PC-9 (cell line): ENCODE measurements at regions not wholly inside any gene's neighbourhood (a gene's known extent, or its start where the extent isn't known, plus 50 kb on each side); places are given as distances from the start of the nearest gene placed in this dataset.

Experiments used
- BruUV-seq: library from RNA; stranded (reverse); fragments of 400-500 nt; replicated peaks from 2 replicates; lab custom pipeline; 2021; lab: Mats Ljungman, UMichigan
- CTCF ChIA-PET: fragments of 300-600 bp; sonication (Branson Sonifier 250); formaldehyde crosslinking; loops from one replicate; lab custom pipeline; 2022; ENCODE audit warnings: antibody characterized with exemption; lab: Charles Lee
- POLR2A ChIA-PET: fragments of 300-600 bp; sonication (Branson Sonifier 250); formaldehyde crosslinking; loops from one replicate; lab custom pipeline; 2022; ENCODE audit warnings: antibody characterized with exemption; ENCODE audit not compliant: unreplicated experiment; lab: Charles Lee
- DNase-seq, 2 experiments: peaks; one replicate each; pipeline versions ENCODE4 v3.0.0 to v3.0.0-alpha.2; 2015 to 2022; ENCODE audit warnings: mixed read lengths in 1 of 2
- H2AFZ ChIP-seq: fragments of 200-600 bp; sonication (generic); 2 replicates; pipeline ENCODE4 v1.8.1; 2017; ENCODE audit warnings: antibody characterized with exemption
- H3F3A ChIP-seq: fragments of 200-600 bp; sonication (generic); 2 replicates; pipeline ENCODE4 v1.8.1; 2017; ENCODE audit warnings: antibody characterized with exemption, mild to moderate bottlenecking, low read depth; ENCODE audit not compliant: insufficient read depth
- H3K27ac ChIP-seq: fragments of 200-600 bp; sonication (generic); 2 replicates; pipeline ENCODE4 v1.6.1; 2016; ENCODE audit warnings: mixed run types
- H3K27me3 ChIP-seq: fragments of 200-600 bp; sonication (generic); 2 replicates; pipeline ENCODE4 v1.6.1; 2016; ENCODE audit warnings: low read depth, mixed run types; ENCODE audit not compliant: insufficient read depth
- H3K36me3 ChIP-seq: fragments of 200-600 bp; sonication (generic); 2 replicates; pipeline ENCODE4 v1.6.1; 2016; ENCODE audit warnings: low read depth, mixed run types
- H3K4me1 ChIP-seq: fragments of 200-600 bp; sonication (generic); replicated peaks from 2 replicates; pipeline ENCODE4 v1.6.1; 2016; ENCODE audit warnings: mixed run types; ENCODE audit not compliant: insufficient read depth
- H3K4me2 ChIP-seq: fragments of 200-600 bp; sonication (generic); 2 replicates; pipeline ENCODE4 v1.6.1; 2017; ENCODE audit warnings: mixed run types
- H3K4me3 ChIP-seq: fragments of 200-600 bp; sonication (generic); 2 replicates; pipeline ENCODE4 v1.6.1; 2016; ENCODE audit warnings: mixed run types
- H3K79me2 ChIP-seq: fragments of 200-600 bp; sonication (generic); 2 replicates; pipeline ENCODE4 v1.6.1; 2017; ENCODE audit warnings: low read depth, mixed run types
- H3K9me2 ChIP-seq: fragments of 200-600 bp; sonication (generic); 2 replicates; pipeline ENCODE4 v1.8.1; 2017; ENCODE audit warnings: mild to moderate bottlenecking; ENCODE audit not compliant: insufficient read depth
- H3K9me3 ChIP-seq: fragments of 200-600 bp; sonication (generic); 2 replicates; pipeline ENCODE4 v1.8.1; 2016; ENCODE audit warnings: low read depth; ENCODE audit not compliant: insufficient read depth
- H4K20me1 ChIP-seq: fragments of 200-600 bp; sonication (generic); 2 replicates; pipeline ENCODE4 v1.8.1; 2017; ENCODE audit not compliant: insufficient read depth
- CTCF ChIP-seq: fragments of 200-600 bp; sonication (generic); conservative IDR thresholded peaks from 2 replicates; pipeline ENCODE4 v1.6.1; 2017; ENCODE audit warnings: mixed run types, antibody characterized with exemption, mild to moderate bottlenecking, moderate library complexity
- EZH2 ChIP-seq: fragments of 200-600 bp; sonication (generic); IDR thresholded peaks from 2 replicates; pipeline ENCODE4 v1.8.0; 2017; ENCODE audit warnings: antibody characterized with exemption, low read depth
- intact Hi-C: fragments of 100-400 bp; cut with micrococcal nuclease; formaldehyde crosslinking; loops from one replicate; pipeline ENCODE4 v1.10.0; 2022; ENCODE audit not compliant: unreplicated experiment

- no peak overlapping the region for H3K27ac ChIP-seq
- H3K27me3 ChIP-seq: peaks cover 67% of the 10 kb centered on the region
Observed at GRCh38 chr5:5588887-5589826, 166.7 kb downstream of the ICE1 start.

GRCh38 chr5:5588386-5588785 is 165.9 kb downstream of the ICE1 start:
- intact Hi-C loops: no loop called here
- Histone ChIP-seq H3F3A (no peaks in the 10 kb centered on the region), H3K79me2 (no peaks in the 10 kb centered on the region), H3K4me1 (no peaks in the 10 kb centered on the region), H3K9me3 (no peaks in the 10 kb centered on the region), H3K4me3 (no peak overlapping the region), H3K27ac (no peak overlapping the region), H3K27me3 (peaks cover 75% of the 10 kb centered on the region), H2AFZ (no peak overlapping the region), H3K36me3 (no peaks in the 10 kb centered on the region), H3K9me2 (no peaks in the 10 kb centered on the region), H3K4me2 (no peak overlapping the region), H4K20me1 (no peaks in the 10 kb centered on the region)
- POLR2A ChIA-PET: no interaction called here
- no TSS peak for BruUV-seq
- no peak for DNase-seq
- TF ChIP-seq EZH2 (no peak), CTCF (no peak)
- CTCF ChIA-PET: no interaction called here

More at GRCh38 chr5:5588887-5589826, 166.7 kb downstream of the ICE1 start:
- ChIA-PET POLR2A (no interaction called here), CTCF (no interaction called here)
- intact Hi-C loops: no loop called here
- Histone ChIP-seq H3K36me3 (no peaks in the 10 kb centered on the region), H3F3A (no peaks in the 10 kb centered on the region), H3K9me2 (no peaks in the 10 kb centered on the region), H3K9me3 (no peaks in the 10 kb centered on the region), H3K4me2 (no peak overlapping the region), H3K79me2 (no peaks in the 10 kb centered on the region), H3K4me3 (no peak overlapping the region), H4K20me1 (no peaks in the 10 kb centered on the region), H3K4me1 (no peaks in the 10 kb centered on the region), H2AFZ (no peak overlapping the region)
- no peak for DNase-seq
- no TSS peak for BruUV-seq
- TF ChIP-seq EZH2 (no peak), CTCF (no peak)

GRCh38 chr5:5587474-5587873 is 165.0 kb downstream of the ICE1 start:
- no peak for DNase-seq
- ChIA-PET CTCF (no interaction called here), POLR2A (no interaction called here)
- peaks cover 84% of the 10 kb centered on the region for H3K27me3 ChIP-seq
- H4K20me1 ChIP-seq: no peaks in the 10 kb centered on the region
- BruUV-seq: no TSS peak
- H3K79me2 ChIP-seq: no peaks in the 10 kb centered on the region
- no peaks in the 10 kb centered on the region for H3F3A ChIP-seq
- no peaks in the 10 kb centered on the region for H3K9me3 ChIP-seq
- no peak overlapping the region for H3K4me2 ChIP-seq
- no peaks in the 10 kb centered on the region for H3K9me2 ChIP-seq
- H3K4me3 ChIP-seq: no peak overlapping the region
- H3K4me1 ChIP-seq: no peaks in the 10 kb centered on the region
- no peak overlapping the region for H3K27ac ChIP-seq
- TF ChIP-seq CTCF: no peak
- no peak for TF ChIP-seq EZH2
- no peak overlapping the region for H2AFZ ChIP-seq
- no peaks in the 10 kb centered on the region for H3K36me3 ChIP-seq
- intact Hi-C loops: no loop called here
